ENCODE measurements at regions not wholly inside any gene's neighbourhood (a gene's known extent, or its start where the extent isn't known, plus 50 kb on each side); places are given as distances from the start of the nearest gene placed in this dataset.

DNA sequence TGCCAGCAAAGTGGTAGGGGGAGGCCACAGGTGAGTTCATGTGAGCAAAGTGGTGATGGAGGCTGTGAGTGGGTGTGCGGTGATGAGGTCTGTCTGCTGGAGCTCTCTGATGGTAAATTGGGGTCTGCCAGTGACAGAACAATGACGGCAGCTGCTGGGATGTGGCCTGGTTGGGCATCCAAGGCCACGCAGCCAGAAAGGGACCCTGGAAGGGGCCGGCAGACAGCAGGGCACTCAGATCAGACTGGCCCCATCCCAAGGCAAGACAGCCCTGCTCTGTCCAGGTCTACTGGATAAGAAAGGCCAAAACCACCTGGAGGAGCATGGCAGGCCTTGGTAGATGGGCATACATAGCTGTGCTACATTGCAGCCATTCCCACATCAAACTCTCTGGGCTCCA lies 412.9 kb upstream of the RGMB start:
- H3K4me3 ChIP-seq (ENCODE audit: low read length): no peak overlapping the region
- H3K27ac ChIP-seq (ENCODE audit: low read depth in 1 of 2, low read length in 2 of 2): no peak overlapping the region
- no peaks in the 10 kb centered on the region for H3K27me3 Mint-ChIP-seq
- no peak for TF ChIP-seq CTCF (IDR thresholded peaks at IDR 0.05)
- CTCF ChIA-PET: no interaction called here
- no peak for DNase-seq
- H3K36me3 Mint-ChIP-seq (ENCODE audit: low read depth): no peaks in the 10 kb centered on the region
- intact Hi-C loops (cut with DNase I, micrococcal nuclease): no loop called here
- no peaks in the 10 kb centered on the region for H3K4me1 ChIP-seq (ENCODE audit: insufficient read depth, low read length)
- no peak for ATAC-seq (ENCODE audit: poor library complexity)
- no peaks in the 10 kb centered on the region for H3K9me3 Mint-ChIP-seq
- peaks cover 0 to 9% of the 10 kb centered on the region in 2 experiments for H3K9me3 ChIP-seq (ENCODE audit: control insufficient read depth in 1 of 2, insufficient read depth in 1 of 2, low read length in 2 of 2)
- no peaks in the 10 kb centered on the region for H3K4me1 Mint-ChIP-seq (ENCODE audit: low read depth)
- H3K27ac Mint-ChIP-seq: no peak overlapping the region
- no peak overlapping the region for H3K4me3 Mint-ChIP-seq
- H3K27me3 ChIP-seq (ENCODE audit: control insufficient read depth in 1 of 2, insufficient read depth in 2 of 2, low read length in 2 of 2): no peaks in the 10 kb centered on the region
- no peaks in the 10 kb centered on the region for H3K36me3 ChIP-seq (ENCODE audit: insufficient read depth, low read length)
- POLR2A ChIA-PET: no interaction called here

DNA sequence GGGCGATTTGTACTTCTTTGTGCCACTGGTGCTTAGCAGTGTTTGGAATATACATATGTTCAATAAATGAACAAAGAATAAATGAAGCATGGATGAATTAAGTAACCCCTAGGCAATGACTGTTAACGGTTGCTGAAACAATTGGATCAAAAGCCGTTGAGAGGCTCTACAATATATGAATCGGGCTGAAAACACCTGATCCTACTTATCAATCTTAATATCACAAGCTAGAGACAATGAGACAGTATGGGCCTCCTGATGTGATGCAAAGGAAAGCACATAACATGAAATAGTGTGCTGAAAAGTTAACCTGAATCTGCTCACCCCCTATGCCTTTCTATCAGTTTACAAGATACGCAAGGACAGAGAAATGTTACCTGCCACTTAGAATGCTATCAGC lies 410.3 kb upstream of the RGMB start:
- Mint-ChIP-seq H3K4me3 (no peak overlapping the region), H3K36me3 (ENCODE audit: low read depth) (no peaks in the 10 kb centered on the region), H3K27ac (no peak overlapping the region), H3K4me1 (ENCODE audit: low read depth) (no peaks in the 10 kb centered on the region), H3K9me3 (no peaks in the 10 kb centered on the region), H3K27me3 (no peaks in the 10 kb centered on the region)
- CTCF ChIA-PET: no interaction called here
- DNase-seq (no peak), ATAC-seq (ENCODE audit: poor library complexity) (no peak)
- intact Hi-C loops (cut with DNase I, micrococcal nuclease): no loop called here
- Histone ChIP-seq H3K4me1 (ENCODE audit: insufficient read depth, low read length) (no peaks in the 10 kb centered on the region), H3K27me3 (ENCODE audit: control insufficient read depth in 1 of 2, insufficient read depth in 2 of 2, low read length in 2 of 2) (no peaks in the 10 kb centered on the region), H3K4me3 (ENCODE audit: low read length) (no peak overlapping the region), H3K9me3 (ENCODE audit: control insufficient read depth in 1 of 2, insufficient read depth in 1 of 2, low read length in 2 of 2) (peaks cover 0 to 9% of the 10 kb centered on the region in 2 experiments), H3K36me3 (ENCODE audit: insufficient read depth, low read length) (no peaks in the 10 kb centered on the region), H3K27ac (ENCODE audit: low read depth in 1 of 2, low read length in 2 of 2) (no peak overlapping the region)
- no peak for TF ChIP-seq CTCF (IDR thresholded peaks at IDR 0.05)
- POLR2A ChIA-PET: no interaction called here

DNA sequence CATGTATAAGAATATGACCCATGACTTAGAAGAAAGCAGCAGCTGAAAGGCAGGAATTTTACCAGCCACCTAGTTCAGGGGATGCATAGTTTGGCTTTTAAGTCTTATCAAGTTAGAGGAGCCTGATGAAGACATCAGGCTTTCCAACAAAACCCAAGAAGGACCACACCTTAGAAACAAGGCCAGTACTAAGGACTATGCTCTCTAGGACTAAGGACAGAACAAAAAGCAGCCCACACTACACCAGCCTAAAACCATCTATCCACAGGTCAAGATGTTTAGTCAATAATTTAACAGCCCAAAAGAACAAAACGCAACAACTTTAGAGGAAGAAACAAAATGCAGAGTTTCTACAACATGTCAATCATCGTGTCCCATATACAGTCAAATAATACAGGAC lies 408.9 kb upstream of the RGMB start:
- no peaks in the 10 kb centered on the region for H3K36me3 ChIP-seq (ENCODE audit: insufficient read depth, low read length)
- ATAC-seq (ENCODE audit: poor library complexity) (no peak), DNase-seq (no peak)
- Mint-ChIP-seq H3K9me3 (no peaks in the 10 kb centered on the region), H3K27me3 (no peaks in the 10 kb centered on the region), H3K4me3 (no peak overlapping the region), H3K4me1 (ENCODE audit: low read depth) (no peaks in the 10 kb centered on the region), H3K36me3 (ENCODE audit: low read depth) (no peaks in the 10 kb centered on the region), H3K27ac (no peak overlapping the region)
- ChIA-PET CTCF (interaction anchor here (1.3 kb wide), 1 partner anchor 10 kb away, joined by 3 read pairs; no protein-coding TSS in a partner anchor), POLR2A (no interaction called here)
- no peaks in the 10 kb centered on the region for H3K27me3 ChIP-seq (ENCODE audit: control insufficient read depth in 1 of 2, insufficient read depth in 2 of 2, low read length in 2 of 2)
- H3K27ac ChIP-seq (ENCODE audit: low read depth in 1 of 2, low read length in 2 of 2): no peak overlapping the region
- intact Hi-C loops (cut with DNase I, micrococcal nuclease): no loop called here
- H3K9me3 ChIP-seq (ENCODE audit: control insufficient read depth in 1 of 2, insufficient read depth in 1 of 2, low read length in 2 of 2): peaks cover 0 to 9% of the 10 kb centered on the region in 2 experiments
- no peaks in the 10 kb centered on the region for H3K4me1 ChIP-seq (ENCODE audit: insufficient read depth, low read length)
- H3K4me3 ChIP-seq (ENCODE audit: low read length): no peak overlapping the region
- no peak for TF ChIP-seq CTCF (IDR thresholded peaks at IDR 0.05)
